ENCODE measurements at regions not wholly inside any gene's neighbourhood (a gene's known extent, or its start where the extent isn't known, plus 50 kb on each side); places are given as distances from the start of the nearest gene placed in this dataset.

DNA sequence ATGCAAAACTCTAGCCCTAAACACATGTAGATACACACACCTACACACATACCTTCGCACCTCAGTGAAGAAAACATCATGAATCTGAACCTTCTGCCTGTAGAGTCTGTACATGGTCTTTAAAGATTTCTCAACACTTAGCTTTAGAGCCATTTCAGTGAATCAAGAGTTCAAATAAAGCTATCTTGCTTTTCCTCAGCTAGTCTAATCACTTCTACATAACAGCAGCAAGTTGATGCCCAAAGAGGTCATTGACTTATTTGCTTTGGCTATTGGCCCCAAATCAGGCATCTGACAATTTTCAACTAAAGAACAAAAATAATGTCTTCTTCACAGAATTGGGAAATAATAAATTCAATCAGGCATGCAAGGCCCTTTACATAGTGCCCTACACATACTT is 127.9 kb upstream of the SGCD start:
- Histone ChIP-seq H3K36me3 (ENCODE audit: control insufficient read depth in 2 of 2, extremely low read depth in 1 of 2, insufficient read depth in 2 of 2, low read length in 2 of 2) (no peaks in the 10 kb centered on the region), H3K9me1 (replicated peaks; ENCODE audit: control insufficient read depth, extremely low read depth, insufficient read depth, low read length) (no peaks in the 10 kb centered on the region), H3K79me2 (ENCODE audit: control insufficient read depth, insufficient read depth, low read length) (no peaks in the 10 kb centered on the region), H3K4me2 (ENCODE audit: insufficient read depth, low read length) (no peak overlapping the region), H3K4me1 (ENCODE audit: control insufficient read depth, extremely low read depth, insufficient read depth, low read length) (no peaks in the 10 kb centered on the region), H3K4me3 (replicated peaks in 1 of 3; ENCODE audit: insufficient read depth in 1 of 3, low read depth in 1 of 3, low read length in 3 of 3) (no peak overlapping the region), H4K20me1 (replicated peaks; ENCODE audit: control insufficient read depth, extremely low read depth, insufficient read depth, low read length) (no peaks in the 10 kb centered on the region), H3K27ac (ENCODE audit: insufficient read depth, low read depth, low read length) (no peak overlapping the region), H3K9ac (replicated peaks; ENCODE audit: extremely low read depth, insufficient read depth, low read length) (no peak overlapping the region), H3K9me3 (replicated peaks; ENCODE audit: control insufficient read depth, insufficient read depth, low read length) (no peaks in the 10 kb centered on the region), H2AFZ (ENCODE audit: low read depth, low read length) (no peak overlapping the region), H3K27me3 (ENCODE audit: control insufficient read depth in 2 of 2, insufficient read depth in 2 of 2, low read length in 2 of 2) (no peaks in the 10 kb centered on the region)
- dilution Hi-C loops (cut with MboI; ENCODE audit: extremely low pct_ligation_motif_present, low sequenced_read_pairs) (no loop called here), intact Hi-C loops (cut with micrococcal nuclease) (no loop called here)
- no peak for TF ChIP-seq POLR2A (IDR thresholded peaks at IDR 0.05; ENCODE audit: low read depth, low read length)
- TF ChIP-seq POLR2AphosphoS5 (IDR thresholded peaks at IDR 0.05; ENCODE audit: insufficient read depth, low read depth, low read length) = no peak
- TF ChIP-seq GATA2 (IDR thresholded peaks at IDR 0.05; ENCODE audit: insufficient read depth, insufficient read length, low read depth, low read length) = no peak
- no peak for TF ChIP-seq FOS (IDR thresholded peaks at IDR 0.05; ENCODE audit: borderline replicate concordance, insufficient read depth, low read length)
- TF ChIP-seq, protein P1, sequence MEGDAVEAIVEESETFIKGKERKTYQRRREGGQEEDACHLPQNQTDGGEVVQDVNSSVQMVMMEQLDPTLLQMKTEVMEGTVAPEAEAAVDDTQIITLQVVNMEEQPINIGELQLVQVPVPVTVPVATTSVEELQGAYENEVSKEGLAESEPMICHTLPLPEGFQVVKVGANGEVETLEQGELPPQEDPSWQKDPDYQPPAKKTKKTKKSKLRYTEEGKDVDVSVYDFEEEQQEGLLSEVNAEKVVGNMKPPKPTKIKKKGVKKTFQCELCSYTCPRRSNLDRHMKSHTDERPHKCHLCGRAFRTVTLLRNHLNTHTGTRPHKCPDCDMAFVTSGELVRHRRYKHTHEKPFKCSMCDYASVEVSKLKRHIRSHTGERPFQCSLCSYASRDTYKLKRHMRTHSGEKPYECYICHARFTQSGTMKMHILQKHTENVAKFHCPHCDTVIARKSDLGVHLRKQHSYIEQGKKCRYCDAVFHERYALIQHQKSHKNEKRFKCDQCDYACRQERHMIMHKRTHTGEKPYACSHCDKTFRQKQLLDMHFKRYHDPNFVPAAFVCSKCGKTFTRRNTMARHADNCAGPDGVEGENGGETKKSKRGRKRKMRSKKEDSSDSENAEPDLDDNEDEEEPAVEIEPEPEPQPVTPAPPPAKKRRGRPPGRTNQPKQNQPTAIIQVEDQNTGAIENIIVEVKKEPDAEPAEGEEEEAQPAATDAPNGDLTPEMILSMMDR (IDR thresholded peaks at IDR 0.05; ENCODE audit: extremely low read depth in 1 of 2, insufficient read depth in 1 of 2, low read depth in 1 of 2, low read length in 2 of 2) = no peak
- TF ChIP-seq JUN (IDR thresholded peaks at IDR 0.05; ENCODE audit: borderline replicate concordance, insufficient read depth, insufficient read length, low read depth) = no peak
- no peak for TF ChIP-seq MYC (IDR thresholded peaks at IDR 0.05; ENCODE audit: low read depth, low read length)
- TF ChIP-seq, protein P2, sequence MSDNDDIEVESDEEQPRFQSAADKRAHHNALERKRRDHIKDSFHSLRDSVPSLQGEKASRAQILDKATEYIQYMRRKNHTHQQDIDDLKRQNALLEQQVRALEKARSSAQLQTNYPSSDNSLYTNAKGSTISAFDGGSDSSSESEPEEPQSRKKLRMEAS (IDR thresholded peaks at IDR 0.05; ENCODE audit: insufficient read depth, insufficient read length) = no peak
- no peak for TF ChIP-seq EZH2 (IDR thresholded peaks at IDR 0.05; ENCODE audit: borderline replicate concordance, low read depth, low read length, severe bottlenecking)
- DNase-seq (ENCODE audit: low read depth, low spot score) (no peak), FAIRE-seq (no peak)
- no TSS peak for BruUV-seq (replicated peaks)
- ChIA-PET POLR2A (no interaction called here), CTCF (no interaction called here)

All from endothelial cell of umbilical vein (primary cell).